T-helper 2 cell treated with Interferon-gamma antibody and Interleukin-4, amounts not matched to agents 100 ng/mL and 5 ng/mL, for 36 hours (primary cell): ENCODE measurements at regions not wholly inside any gene's neighbourhood (a gene's known extent, or its start where the extent isn't known, plus 50 kb on each side); places are given as distances from the start of the nearest gene placed in this dataset.
"Not testable (repeated sequence)": the region's sequence is repeated elsewhere in the genome, so short reads cannot be mapped to it uniquely, and the experiment has no call there.

Experiments
- intact Hi-C: fragments of 100-400 bp; cut with micrococcal nuclease; formaldehyde crosslinking; loops from one replicate; pipeline ENCODE4 v1.15.1; 2023

DNA sequence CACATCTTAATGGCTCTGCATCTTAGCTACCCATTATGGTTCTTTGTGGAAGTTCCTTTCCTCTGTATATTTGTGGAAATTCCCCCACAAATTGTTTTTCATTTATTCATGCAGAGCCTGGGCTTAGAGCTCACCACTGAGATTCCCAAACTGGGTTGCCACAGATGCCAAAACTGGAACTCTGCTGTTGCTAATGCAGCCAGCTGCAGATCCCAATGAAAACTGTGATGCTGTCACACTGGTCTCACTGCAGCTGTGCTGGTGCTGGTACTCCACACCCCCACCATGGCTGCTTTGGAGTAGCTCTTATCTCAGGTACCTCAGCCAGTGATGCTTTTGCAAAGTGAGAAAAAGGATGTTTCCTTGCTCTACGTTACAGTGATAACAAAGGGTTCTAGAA is 87.7 kb downstream of the DCK start:
- intact Hi-C loops = no loop called here

- intact Hi-C loops = no loop called here
These were observed 100.3 kb downstream of the DCK start for GRCh38 chr4:71093745-71094144.

DNA sequence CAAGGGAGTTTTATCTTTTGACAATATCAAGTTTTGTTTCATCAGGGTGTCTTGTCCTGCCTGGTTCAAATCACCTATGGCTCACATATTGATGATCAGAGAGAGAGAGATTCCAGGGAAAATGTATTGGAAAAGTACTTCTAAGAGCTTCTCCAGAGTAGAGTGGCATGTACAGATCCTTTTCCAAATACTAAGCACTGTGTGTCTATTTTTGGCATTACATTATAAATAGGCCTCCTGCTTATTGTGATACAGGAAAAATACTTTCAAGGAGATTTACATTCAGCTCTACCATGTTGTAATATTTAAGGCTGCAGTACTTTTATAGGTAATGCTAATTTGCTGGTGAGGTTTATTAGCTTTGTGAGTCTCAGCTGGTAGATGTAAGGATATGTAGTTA is 100.8 kb downstream of the DCK start:
- intact Hi-C loops = no loop called here

DNA sequence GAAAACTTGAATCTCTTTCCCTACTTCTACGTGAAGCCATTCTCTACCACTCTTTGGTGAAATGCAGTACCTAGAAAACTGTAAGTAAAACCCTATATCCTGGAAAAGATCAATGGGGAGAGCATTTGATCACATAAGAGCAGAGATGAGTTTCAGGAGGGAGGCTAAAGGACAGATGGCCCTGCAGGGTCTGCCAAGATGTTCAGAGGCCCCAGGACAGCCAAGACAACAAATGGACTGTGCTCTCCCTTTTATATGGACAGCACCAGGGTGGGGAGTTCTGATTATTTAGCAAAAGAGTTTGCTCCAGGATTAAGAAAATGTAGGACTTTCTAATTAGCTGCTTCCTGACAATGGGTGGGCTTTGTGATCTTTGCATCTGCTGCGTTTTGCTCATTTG is 101.7 kb downstream of the DCK start:
- intact Hi-C loops = no loop called here

GRCh38 chr4:71095545-71095944 is 102.1 kb downstream of the DCK start:
- intact Hi-C loops = no loop called here

GRCh38 chr4:71107726-71108125 is 114.3 kb downstream of the DCK start:
- intact Hi-C loops = no loop called here

DNA sequence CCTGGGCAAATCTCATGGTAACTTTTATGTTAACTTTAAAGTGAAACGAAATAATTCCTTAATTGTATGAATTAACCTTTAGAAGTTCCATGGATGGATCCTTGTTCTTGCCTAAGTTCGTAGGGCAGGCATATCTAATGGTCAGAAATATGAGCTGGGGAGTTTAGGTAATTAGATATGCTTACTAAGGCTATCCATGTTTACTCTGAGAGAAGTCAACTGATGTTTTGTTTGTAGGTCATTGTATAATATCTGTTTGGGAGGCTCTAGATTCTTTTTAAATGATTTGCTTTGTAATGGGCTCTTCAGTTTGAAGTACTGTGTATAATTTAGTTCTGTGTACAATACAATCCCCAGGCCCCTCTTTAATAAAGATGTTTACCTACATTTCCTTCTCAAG is 117.0 kb downstream of the DCK start:
- intact Hi-C loops = no loop called here

DNA sequence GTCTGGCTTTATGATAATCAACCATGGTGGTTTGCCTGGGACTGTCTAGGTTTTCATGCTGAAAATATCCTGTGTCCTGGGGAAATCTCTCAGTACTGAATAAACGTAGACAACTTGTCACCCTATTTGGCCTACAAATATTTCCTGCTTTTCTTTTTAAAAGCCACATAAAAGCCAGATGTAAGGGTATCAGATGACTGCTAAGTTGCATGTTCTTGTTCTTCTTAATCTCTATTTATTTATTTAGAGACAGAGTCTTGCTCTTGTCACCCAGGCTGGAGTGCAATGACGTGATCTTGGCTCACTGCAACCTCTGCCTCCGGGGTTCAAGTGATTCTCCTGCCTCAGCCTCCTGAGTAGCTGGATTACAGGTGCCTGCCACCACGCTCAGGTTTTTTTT is 117.7 kb downstream of the DCK start:
- intact Hi-C loops = not testable (repeated sequence)

DNA sequence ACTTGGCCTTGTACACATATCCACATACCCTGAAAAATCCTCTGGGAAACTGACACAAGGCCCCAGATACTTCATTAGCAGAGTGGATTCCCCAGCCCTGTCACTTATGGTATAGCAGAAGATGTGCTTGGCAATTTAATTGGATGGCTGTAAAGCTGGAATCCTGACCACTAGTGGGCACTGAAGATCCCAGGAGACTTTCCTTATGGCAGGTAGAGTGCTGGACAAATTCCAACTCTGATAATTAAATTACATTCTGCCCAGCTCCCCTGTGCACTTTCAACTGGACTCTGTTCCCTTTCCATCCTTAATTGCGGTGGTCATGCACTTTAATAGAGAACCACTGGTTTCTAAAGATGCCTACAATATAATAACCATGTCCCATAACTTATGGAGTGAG is 119.8 kb downstream of the DCK start:
- intact Hi-C loops = no loop called here

- intact Hi-C loops = no loop called here
These were observed 127.5 kb downstream of the DCK start for GRCh38 chr4:71120831-71121524.

DNA sequence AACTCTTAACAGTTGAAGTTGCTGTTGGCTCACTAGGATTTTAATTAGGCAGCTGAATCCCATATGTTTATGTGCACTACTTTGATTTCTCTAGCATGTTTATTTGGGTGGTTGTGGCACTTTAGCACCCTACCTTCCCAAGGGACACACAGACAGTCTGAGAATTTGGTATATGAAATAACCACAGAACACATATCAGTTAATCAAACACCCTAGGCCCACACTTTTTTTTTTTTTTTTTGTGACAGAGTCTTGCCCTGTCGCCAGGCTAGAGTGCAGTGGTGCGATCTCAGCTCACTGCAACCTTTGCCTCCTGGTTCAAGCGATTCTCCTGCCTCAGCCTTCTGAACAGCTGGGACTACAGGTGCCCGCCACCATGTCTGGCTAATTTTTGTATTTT is 130.5 kb downstream of the DCK start:
- intact Hi-C loops = no loop called here

DNA sequence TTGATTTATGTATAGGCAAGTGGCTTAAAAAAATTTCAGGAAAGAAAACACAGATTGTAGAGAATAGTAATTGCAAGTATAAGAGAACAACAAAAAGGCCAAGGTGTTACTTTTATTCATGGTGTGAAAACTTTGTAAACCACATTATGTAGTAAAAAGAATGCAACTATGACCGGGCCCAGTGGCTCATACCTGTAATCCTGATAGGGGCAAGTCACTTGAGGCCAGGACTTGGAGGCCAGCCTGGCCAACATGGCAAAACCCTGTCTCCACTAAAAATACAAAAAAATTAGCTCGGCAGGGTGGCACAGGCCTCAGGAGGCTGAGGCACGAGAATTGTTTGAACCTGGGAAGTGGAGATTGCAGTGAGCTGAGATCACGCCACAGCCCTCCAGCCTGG is 131.7 kb downstream of the DCK start:
- intact Hi-C loops = no loop called here

GRCh38 chr4:71126719-71127118 is 133.3 kb downstream of the DCK start:
- intact Hi-C loops = no loop called here

GRCh38 chr4:71130827-71131603 is 137.6 kb downstream of the DCK start:
- intact Hi-C loops = no loop called here

DNA sequence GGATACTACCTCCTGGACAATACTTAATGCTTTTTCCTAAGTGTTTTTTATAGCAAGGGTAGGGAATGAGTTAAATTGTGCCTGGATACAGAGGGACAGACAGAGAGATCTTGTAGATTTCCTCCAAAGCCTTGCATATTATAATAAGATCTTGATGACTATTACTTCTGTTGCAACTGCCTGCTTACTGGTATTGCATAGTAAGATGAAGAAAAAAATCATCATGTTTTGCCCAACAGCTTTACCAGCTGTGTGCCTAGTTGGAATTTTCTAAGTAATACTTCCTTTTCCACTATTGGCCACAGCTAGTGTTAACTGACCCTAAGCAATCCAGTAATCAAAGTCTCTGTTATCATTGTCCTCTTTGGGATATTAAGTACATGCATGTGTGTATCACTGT is 139.0 kb downstream of the DCK start:
- intact Hi-C loops = no loop called here

DNA sequence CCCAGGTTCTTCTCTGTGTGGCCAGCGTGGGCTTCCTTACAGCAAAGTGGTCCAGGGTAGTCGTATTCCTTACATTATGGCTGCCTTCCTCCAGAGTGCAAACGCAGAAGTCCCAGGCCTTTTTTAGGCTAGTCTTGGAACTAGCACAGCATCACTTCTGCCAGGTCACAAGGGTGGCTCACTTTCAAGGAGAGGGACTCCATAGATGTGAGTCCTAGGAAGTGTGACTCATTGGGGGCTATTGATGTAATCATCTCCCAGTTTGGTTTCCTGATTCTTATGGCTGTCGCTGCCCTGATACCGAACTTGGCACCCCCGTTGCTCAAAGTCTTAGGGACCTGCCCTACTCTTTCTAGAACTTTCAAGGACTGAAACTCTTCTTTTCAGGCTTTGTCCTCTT is 140.0 kb downstream of the DCK start:
- intact Hi-C loops = no loop called here

DNA sequence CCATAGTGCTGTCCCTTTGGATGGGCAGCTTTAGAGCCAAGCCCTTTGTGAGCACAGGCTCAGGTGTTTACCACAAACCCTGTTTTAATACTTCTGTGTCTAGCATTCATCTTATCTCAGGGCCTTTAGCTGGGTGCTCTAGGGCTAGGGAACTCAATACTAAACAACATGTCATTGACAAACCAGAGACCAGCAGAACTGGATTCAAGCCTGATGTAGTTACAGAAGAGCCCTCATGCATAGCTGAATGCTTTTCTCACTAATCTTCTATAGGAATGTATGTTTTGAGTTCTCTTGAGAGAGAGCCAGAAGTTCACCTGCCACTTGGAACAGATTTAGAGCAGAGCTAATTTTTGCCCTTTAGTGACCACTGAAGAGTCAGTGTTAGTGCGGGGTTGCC is 142.6 kb downstream of the DCK start:
- intact Hi-C loops = no loop called here

GRCh38 chr4:71138007-71138615 is 144.7 kb downstream of the DCK start:
- intact Hi-C loops = no loop called here

- intact Hi-C loops = no loop called here
These were observed 147.1 kb downstream of the DCK start for GRCh38 chr4:71140563-71140962.

GRCh38 chr4:71141125-71141524 is 147.7 kb downstream of the DCK start:
- intact Hi-C loops = no loop called here

DNA sequence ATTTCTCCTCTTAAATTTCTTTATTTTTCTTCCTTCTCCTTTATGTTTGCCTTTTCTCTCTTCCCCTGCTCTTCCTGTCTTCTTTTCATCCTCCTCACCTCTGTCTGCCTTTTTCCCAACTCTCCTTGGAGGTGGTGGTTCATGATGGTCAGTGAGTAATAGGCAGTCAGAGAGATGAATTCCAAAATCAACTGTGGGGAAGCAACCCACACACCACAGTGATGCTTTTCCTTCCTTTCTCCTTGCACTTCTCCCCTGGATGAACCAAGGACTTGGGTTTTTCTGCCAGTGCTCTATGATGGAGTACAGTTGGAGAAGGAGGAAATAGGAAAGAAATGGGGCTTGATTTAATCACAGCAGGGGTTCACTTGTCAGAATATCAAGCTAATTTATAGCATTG is 153.8 kb downstream of the DCK start:
- intact Hi-C loops = no loop called here

GRCh38 chr4:71148545-71148944 is 155.1 kb downstream of the DCK start:
- intact Hi-C loops = no loop called here

- intact Hi-C loops = no loop called here
These were observed 157.6 kb downstream of the DCK start for GRCh38 chr4:71151054-71151453.
